ENCODE measurements at regions not wholly inside any gene's neighbourhood (a gene's known extent, or its start where the extent isn't known, plus 50 kb on each side); places are given as distances from the start of the nearest gene placed in this dataset.

DNA sequence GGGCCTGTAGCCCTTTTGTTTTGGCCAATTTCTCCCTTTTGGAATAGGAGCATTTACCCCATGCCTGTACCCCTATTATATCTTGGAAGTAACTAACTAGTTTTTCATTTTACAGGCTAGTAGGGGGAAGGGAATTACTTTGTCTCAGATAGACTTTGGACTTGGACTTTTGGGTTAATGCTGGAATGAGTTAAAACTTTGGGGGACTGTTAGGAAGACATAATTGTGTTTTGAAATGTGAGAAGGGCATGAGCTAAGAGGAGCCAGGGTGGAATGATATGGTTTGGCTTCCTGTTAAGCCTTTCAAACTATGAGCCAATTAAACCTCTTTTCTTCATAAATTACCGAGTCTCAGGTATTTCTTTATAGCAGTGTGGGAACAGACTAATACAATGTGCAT is 168.1 kb downstream of the FGF1 start:
- DNase-seq: no peak
- Histone ChIP-seq H3K4me3 (ENCODE audit: low read length in 2 of 2) (no peak overlapping the region), H3K27me3 (ENCODE audit: insufficient read depth, low read length) (no peaks in the 10 kb centered on the region), H3K4me1 (ENCODE audit: insufficient read depth, low read length) (no peaks in the 10 kb centered on the region), H3K9me3 (ENCODE audit: control insufficient read depth in 1 of 2, low read length in 2 of 2) (no peaks in the 10 kb centered on the region), H3K27ac (ENCODE audit: low read depth, low read length) (no peak overlapping the region), H3K36me3 (ENCODE audit: insufficient read depth, low read length) (no peaks in the 10 kb centered on the region)
- H3K27ac Mint-ChIP-seq: no peak overlapping the region
- ChIA-PET CTCF (ENCODE audit: partially characterized antibody) (interaction anchor here (1.0 to 1.5 kb wide), 2 partner anchors 28 to 31 kb away, joined by 3 read pairs; no protein-coding TSS in a partner anchor), POLR2A (ENCODE audit: partially characterized antibody) (no interaction called here)
- H3K4me3 Mint-ChIP-seq: no peak overlapping the region
- peaks cover 0 to 7% of the 10 kb centered on the region in 2 donors for H3K36me3 Mint-ChIP-seq
- peaks cover 0 to 2% (median under 1%) of the 10 kb centered on the region in 4 donors for H3K4me1 Mint-ChIP-seq
- intact Hi-C loops (cut with micrococcal nuclease): no loop called here
- H3K27me3 Mint-ChIP-seq: no peaks in the 10 kb centered on the region
- H3K9me3 Mint-ChIP-seq: peaks cover 2 to 18% (median 12%) of the 10 kb centered on the region in 8 donors

GRCh38 chr5:142516732-142517131 is 169.2 kb downstream of the FGF1 start:
- Mint-ChIP-seq H3K4me3 (no peak overlapping the region), H3K36me3 (peaks cover 0 to 7% of the 10 kb centered on the region in 2 donors), H3K27ac (no peak overlapping the region), H3K27me3 (no peaks in the 10 kb centered on the region), H3K9me3 (peaks cover 2 to 18% (median 12%) of the 10 kb centered on the region in 8 donors), H3K4me1 (peaks cover 0 to 4% (median 3%) of the 10 kb centered on the region in 4 donors)
- H3K4me1 ChIP-seq (ENCODE audit: insufficient read depth, low read length): no peaks in the 10 kb centered on the region
- no peak overlapping the region for H3K4me3 ChIP-seq (ENCODE audit: low read length in 2 of 2)
- H3K27ac ChIP-seq (ENCODE audit: low read depth, low read length): no peak overlapping the region
- ChIA-PET CTCF (ENCODE audit: partially characterized antibody) (no interaction called here), POLR2A (ENCODE audit: partially characterized antibody) (no interaction called here)
- H3K27me3 ChIP-seq (ENCODE audit: insufficient read depth, low read length): no peaks in the 10 kb centered on the region
- intact Hi-C loops (cut with micrococcal nuclease): no loop called here
- H3K9me3 ChIP-seq (ENCODE audit: control insufficient read depth in 1 of 2, low read length in 2 of 2): no peaks in the 10 kb centered on the region
- no peaks in the 10 kb centered on the region for H3K36me3 ChIP-seq (ENCODE audit: insufficient read depth, low read length)
- DNase-seq: no peak

DNA sequence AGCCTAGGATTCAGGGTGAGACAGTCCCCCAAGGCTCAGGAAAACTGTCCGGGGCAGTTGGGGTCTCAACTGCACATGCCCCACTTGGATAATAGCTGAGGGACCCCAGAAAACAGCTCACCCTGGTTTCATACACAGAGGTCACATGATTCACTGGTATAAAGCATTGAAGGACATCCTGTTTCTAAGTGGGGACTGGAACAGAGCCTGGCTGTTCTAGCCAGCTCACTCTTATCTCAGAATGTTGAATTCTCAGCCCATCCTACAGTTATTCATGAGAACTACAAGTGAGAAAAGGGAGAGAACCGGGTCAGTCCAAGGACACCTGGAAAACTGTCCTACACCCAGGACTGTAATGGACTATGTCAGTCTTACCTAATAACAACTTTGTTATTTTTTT is 170.9 kb downstream of the FGF1 start:
- Histone ChIP-seq H3K27me3 (ENCODE audit: insufficient read depth, low read length) (no peaks in the 10 kb centered on the region), H3K4me3 (ENCODE audit: low read length in 2 of 2) (no peak overlapping the region), H3K4me1 (ENCODE audit: insufficient read depth, low read length) (no peaks in the 10 kb centered on the region), H3K36me3 (ENCODE audit: insufficient read depth, low read length) (no peaks in the 10 kb centered on the region), H3K27ac (ENCODE audit: low read depth, low read length) (no peak overlapping the region), H3K9me3 (ENCODE audit: control insufficient read depth in 1 of 2, low read length in 2 of 2) (no peaks in the 10 kb centered on the region)
- H3K9me3 Mint-ChIP-seq: peaks cover 2 to 18% (median 12%) of the 10 kb centered on the region in 8 donors
- H3K4me3 Mint-ChIP-seq: no peak overlapping the region
- no peak for DNase-seq
- POLR2A ChIA-PET (ENCODE audit: partially characterized antibody): no interaction called here
- H3K36me3 Mint-ChIP-seq: peaks cover 0 to 7% of the 10 kb centered on the region in 2 donors
- H3K4me1 Mint-ChIP-seq: peaks cover 0 to 4% (median 3%) of the 10 kb centered on the region in 4 donors
- CTCF ChIA-PET (ENCODE audit: partially characterized antibody): no interaction called here
- no peaks in the 10 kb centered on the region for H3K27me3 Mint-ChIP-seq
- no peak overlapping the region for H3K27ac Mint-ChIP-seq
- intact Hi-C loops (cut with micrococcal nuclease): no loop called here

GRCh38 chr5:142514196-142514595 is 171.7 kb downstream of the FGF1 start:
- peaks cover 0 to 7% of the 10 kb centered on the region in 2 donors for H3K36me3 Mint-ChIP-seq
- no peaks in the 10 kb centered on the region for H3K27me3 Mint-ChIP-seq
- H3K9me3 ChIP-seq (ENCODE audit: control insufficient read depth in 1 of 2, low read length in 2 of 2): no peaks in the 10 kb centered on the region
- CTCF ChIA-PET (ENCODE audit: partially characterized antibody): no interaction called here
- no peaks in the 10 kb centered on the region for H3K27me3 ChIP-seq (ENCODE audit: insufficient read depth, low read length)
- peaks cover 4% of the 10 kb centered on the region for H3K4me1 ChIP-seq (ENCODE audit: insufficient read depth, low read length)
- H3K4me1 Mint-ChIP-seq: peaks cover 4 to 10% (median 6%) of the 10 kb centered on the region in 4 donors
- peaks cover 2 to 18% (median 12%) of the 10 kb centered on the region in 8 donors for H3K9me3 Mint-ChIP-seq
- no peak overlapping the region for H3K4me3 ChIP-seq (ENCODE audit: low read length in 2 of 2)
- no peaks in the 10 kb centered on the region for H3K36me3 ChIP-seq (ENCODE audit: insufficient read depth, low read length)
- POLR2A ChIA-PET (ENCODE audit: partially characterized antibody): no interaction called here
- intact Hi-C loops (cut with micrococcal nuclease): no loop called here
- DNase-seq: no peak
- H3K27ac Mint-ChIP-seq: no peak overlapping the region
- no peak overlapping the region for H3K27ac ChIP-seq (ENCODE audit: low read depth, low read length)
- no peak overlapping the region for H3K4me3 Mint-ChIP-seq

- CTCF ChIA-PET (ENCODE audit: partially characterized antibody): interaction anchor here (1.1 kb wide), 1 partner anchor 70 kb away, joined by 6 read pairs; no protein-coding TSS in a partner anchor
Measured at GRCh38 chr5:142512043-142513042, 173.5 kb downstream of the FGF1 start.

GRCh38 chr5:142511358-142511757 is 174.5 kb downstream of the FGF1 start:
- intact Hi-C loops (cut with micrococcal nuclease): no loop called here
- POLR2A ChIA-PET (ENCODE audit: partially characterized antibody): no interaction called here

More at GRCh38 chr5:142512043-142513042, 173.5 kb downstream of the FGF1 start:
- Mint-ChIP-seq H3K9me3 (peaks cover 2 to 13% (median 10%) of the 10 kb centered on the region in 8 donors), H3K27me3 (no peaks in the 10 kb centered on the region), H3K4me3 (no peak overlapping the region), H3K27ac (no peak overlapping the region), H3K4me1 (peaks cover 11 to 24% (median 18%) of the 10 kb centered on the region in 4 donors), H3K36me3 (peaks cover 0 to 7% of the 10 kb centered on the region in 2 donors)
- Histone ChIP-seq H3K4me3 (ENCODE audit: low read length in 2 of 2) (no peak overlapping the region), H3K9me3 (ENCODE audit: control insufficient read depth in 1 of 2, low read length in 2 of 2) (no peaks in the 10 kb centered on the region), H3K4me1 (ENCODE audit: insufficient read depth, low read length) (peaks cover 7% of the 10 kb centered on the region), H3K27me3 (ENCODE audit: insufficient read depth, low read length) (peaks cover 4% of the 10 kb centered on the region), H3K27ac (ENCODE audit: low read depth, low read length) (no peak overlapping the region), H3K36me3 (ENCODE audit: insufficient read depth, low read length) (no peaks in the 10 kb centered on the region)
- intact Hi-C loops (cut with micrococcal nuclease): no loop called here
- POLR2A ChIA-PET (ENCODE audit: partially characterized antibody): no interaction called here
- no peak for DNase-seq

DNA sequence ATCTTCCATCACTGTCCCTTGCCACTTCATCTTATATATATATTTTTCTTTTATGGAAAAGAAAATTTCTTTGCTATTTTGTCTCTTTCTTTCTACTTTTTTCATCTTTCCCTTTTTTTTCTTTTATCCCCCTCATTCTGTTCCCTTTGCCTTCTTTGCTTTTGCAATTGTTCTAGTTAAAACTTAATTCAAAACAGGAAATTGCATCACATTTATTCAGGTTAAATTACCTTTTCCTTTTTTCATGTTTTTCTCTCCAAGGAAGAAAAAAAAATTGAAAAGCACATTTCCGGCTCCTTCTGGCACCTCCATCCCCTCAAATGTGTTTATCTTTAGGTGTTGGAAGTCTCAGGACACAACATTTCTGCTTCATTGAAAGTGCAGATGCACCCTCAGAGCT is 176.9 kb downstream of the FGF1 start:
- Histone ChIP-seq H3K9me3 (ENCODE audit: control insufficient read depth in 1 of 2, low read length in 2 of 2) (no peaks in the 10 kb centered on the region), H3K27ac (ENCODE audit: low read depth, low read length) (no peak overlapping the region), H3K4me1 (ENCODE audit: insufficient read depth, low read length) (peaks cover 7% of the 10 kb centered on the region), H3K4me3 (ENCODE audit: low read length in 2 of 2) (no peak overlapping the region), H3K27me3 (ENCODE audit: insufficient read depth, low read length) (peaks cover 4% of the 10 kb centered on the region), H3K36me3 (ENCODE audit: insufficient read depth, low read length) (no peaks in the 10 kb centered on the region)
- Mint-ChIP-seq H3K36me3 (no peaks in the 10 kb centered on the region), H3K9me3 (no peaks in the 10 kb centered on the region), H3K4me1 (peaks cover 17 to 38% (median 21%) of the 10 kb centered on the region in 4 donors), H3K27ac (peak overlapping the region in 1 of 7 donors; percentile 38), H3K27me3 (no peaks in the 10 kb centered on the region), H3K4me3 (peak overlapping the region in 2 of 8 donors; percentile 14)
- DNase-seq: no peak
- CTCF ChIA-PET (ENCODE audit: partially characterized antibody): interaction anchor here (1.0 kb wide), 1 partner anchor 146 kb away, joined by 3 read pairs; no protein-coding TSS in a partner anchor
- POLR2A ChIA-PET (ENCODE audit: partially characterized antibody): no interaction called here
- intact Hi-C loops (cut with micrococcal nuclease): no loop called here

More at GRCh38 chr5:142511358-142511757, 174.5 kb downstream of the FGF1 start:
- peaks cover 1 to 4% (median 3%) of the 10 kb centered on the region in 8 donors for H3K9me3 Mint-ChIP-seq
- Histone ChIP-seq H3K27ac (ENCODE audit: low read depth, low read length) (no peak overlapping the region), H3K4me3 (ENCODE audit: low read length in 2 of 2) (no peak overlapping the region), H3K4me1 (ENCODE audit: insufficient read depth, low read length) (peaks cover 7% of the 10 kb centered on the region), H3K36me3 (ENCODE audit: insufficient read depth, low read length) (no peaks in the 10 kb centered on the region), H3K27me3 (ENCODE audit: insufficient read depth, low read length) (peaks cover 4% of the 10 kb centered on the region), H3K9me3 (ENCODE audit: control insufficient read depth in 1 of 2, low read length in 2 of 2) (no peaks in the 10 kb centered on the region)
- no peak overlapping the region for H3K4me3 Mint-ChIP-seq
- peaks cover 0 to 3% of the 10 kb centered on the region in 2 donors for H3K36me3 Mint-ChIP-seq
- no peak for DNase-seq
- H3K4me1 Mint-ChIP-seq: peaks cover 14 to 29% (median 19%) of the 10 kb centered on the region in 4 donors
- CTCF ChIA-PET (ENCODE audit: partially characterized antibody): no interaction called here
- H3K27me3 Mint-ChIP-seq: no peaks in the 10 kb centered on the region
- no peak overlapping the region for H3K27ac Mint-ChIP-seq
